K562 (cell line): ENCODE measurements at regions not wholly inside any gene's neighbourhood (a gene's known extent, or its start where the extent isn't known, plus 50 kb on each side); places are given as distances from the start of the nearest gene placed in this dataset.

Source experiments
- ATAC-seq: fragments of 200-7000 bp; cut with Tn5 transposase; 3 replicates; pipeline ENCODE4 v1.9.1; 2020; ENCODE audit warnings: moderate library complexity
- BruUV-seq: library from RNA; stranded (reverse); fragments of 400-500 nt; replicated peaks from 2 replicates; lab custom pipeline; 2021; lab: Mats Ljungman, UMichigan
- CTCF ChIA-PET: fragments of 300-600 bp; formaldehyde crosslinking; extraction: SDS; loops from one replicate; lab custom pipeline; 2021; ENCODE audit warnings: low intra/inter-chr PET ratio; lab: Yijun Ruan, JAX
- POLR2A ChIA-PET: fragments of 300-600, 350-650 bp; sonication (Branson Sonifier 250); formaldehyde crosslinking; extraction: SDS; loops from one replicate; lab custom pipeline; 2021; ENCODE audit warnings: antibody characterized with exemption, inconsistent platforms; lab: Yijun Ruan, JAX
- DNase-seq, 4 experiments: peaks; one replicate each; pipeline versions ENCODE4 v3.0.0 to v3.0.0-alpha.2; 2011 to 2018; ENCODE audit warnings: low spot score in 3 of 4, mixed read lengths in 3 of 4; ENCODE audit errors: extremely low read depth in 1 of 4
- FAIRE-seq: peaks from 2 replicates; lab custom pipeline; 2011; peaks lifted over from hg19 to GRCh38; lab: Jason Lieb, UNC
- H2AFZ ChIP-seq: 2 replicates; pipeline ENCODE4 v1.6.0; 2011; ENCODE audit warnings: low read depth, low read length, control low read depth, inconsistent platforms
- H3K27ac ChIP-seq: fragments of 200-600 bp; 3 replicates; pipeline ENCODE4 v1.8.0; 2011; ENCODE audit warnings: low read depth, mild to moderate bottlenecking, control low read depth, inconsistent platforms, low read length, moderate library complexity, mixed read lengths; ENCODE audit errors: extremely low read depth
- H3K27me3 ChIP-seq, 2 experiments: fragments of 300-600 bp in 1 of 2; 2 replicates in 1 of 2; 3 replicates in 1 of 2; pipeline versions ENCODE4 v1.6.0 to v1.8.0; 2011; ENCODE audit warnings: inconsistent platforms in 2 of 2, low read length in 2 of 2, mild to moderate bottlenecking in 1 of 2, mixed read lengths in 1 of 2, moderate library complexity in 1 of 2; ENCODE audit not compliant: control insufficient read depth in 2 of 2, insufficient read depth in 2 of 2
- H3K36me3 ChIP-seq: fragments of 300-600 bp; 3 replicates; pipeline ENCODE4 v1.8.0; 2011; ENCODE audit warnings: mild to moderate bottlenecking, low read length, inconsistent platforms; ENCODE audit not compliant: control insufficient read depth, insufficient read depth
- H3K4me1 ChIP-seq, 2 experiments: fragments of 200-600 bp in 1 of 2; replicated peaks in 1 of 2; 2 replicates in 1 of 2; 3 replicates in 1 of 2; pipeline versions ENCODE4 v1.5.1 to v1.8.0; 2011; ENCODE audit warnings: inconsistent platforms in 2 of 2, low read length in 2 of 2, mild to moderate bottlenecking in 1 of 2, mixed read lengths in 1 of 2, moderate library complexity in 1 of 2; ENCODE audit not compliant: control insufficient read depth in 2 of 2, insufficient read depth in 2 of 2
- H3K4me2 ChIP-seq: 2 replicates; pipeline ENCODE4 v1.6.1; 2011; ENCODE audit warnings: low read length, control low read depth, inconsistent platforms, mixed read lengths; ENCODE audit not compliant: insufficient read depth
- H3K4me3 ChIP-seq: fragments of 200-600 bp; sonication (generic), shearing (Covaris generic); 2 replicates; pipeline ENCODE4 v1.5.1; 2016; ENCODE audit warnings: control low read depth, inconsistent platforms
- H3K79me2 ChIP-seq: fragments of 200-600 bp; 3 replicates; pipeline ENCODE4 v1.8.0; 2011; ENCODE audit warnings: low read length, inconsistent platforms; ENCODE audit not compliant: control insufficient read depth, insufficient read depth
- H3K9ac ChIP-seq, 2 experiments: 2 replicates each; pipeline versions ENCODE4 v1.6.0 to v1.6.1; 2011; ENCODE audit warnings: low read depth in 2 of 2, low read length in 2 of 2, control low read depth in 1 of 2, inconsistent platforms in 1 of 2, mild to moderate bottlenecking in 1 of 2, mixed read lengths in 1 of 2; ENCODE audit not compliant: insufficient read depth in 1 of 2
- H3K9me1 ChIP-seq: one replicate; pipeline ENCODE4 v1.6.0; 2011; ENCODE audit warnings: inconsistent platforms, mild to moderate bottlenecking, low read length, moderate library complexity; ENCODE audit not compliant: control insufficient read depth, insufficient read depth
- H3K9me3 ChIP-seq: replicated peaks from 2 replicates; pipeline ENCODE4 v1.5.1; 2011; ENCODE audit warnings: low read depth, low read length, inconsistent platforms; ENCODE audit not compliant: control insufficient read depth, insufficient read depth
- H4K20me1 ChIP-seq: replicated peaks from 2 replicates; pipeline ENCODE4 v1.6.1; 2011; ENCODE audit warnings: low read length, inconsistent platforms, mixed read lengths; ENCODE audit not compliant: control insufficient read depth, insufficient read depth
- BACH1 ChIP-seq: fragments of 200-800 bp; sonication (Bioruptor generic); IDR thresholded peaks from 2 replicates; pipeline ENCODE4 v1.6.1; 2016; ENCODE audit warnings: missing genetic modification characterization, missing compliant biosample characterization
- BDP1 ChIP-seq: IDR thresholded peaks from 3 replicates; pipeline ENCODE4 v1.6.1; 2011; ENCODE audit not compliant: insufficient read length, insufficient read depth
- BRD9 ChIP-seq: fragments of 450-650 bp; IDR thresholded peaks from 2 replicates; pipeline ENCODE4 v1.6.1; 2018; ENCODE audit warnings: low read depth; ENCODE audit not compliant: partially characterized antibody
- CREM ChIP-seq: IDR thresholded peaks from 2 replicates; pipeline ENCODE4 v1.6.1; 2014; ENCODE audit warnings: antibody characterized with exemption, low read depth
- FOSL1 ChIP-seq: fragments of 200-800 bp; sonication (Bioruptor generic); conservative IDR thresholded peaks from 2 replicates; pipeline ENCODE4 v1.6.1; 2016; ENCODE audit warnings: missing genetic modification characterization, missing compliant biosample characterization
- GTF2F1 ChIP-seq: IDR thresholded peaks from 2 replicates; pipeline ENCODE4 v1.6.1; 2011; ENCODE audit warnings: low read depth, low read length, improper control_type of control experiment
- MTA1 ChIP-seq: fragments of 450-650 bp; IDR thresholded peaks from 2 replicates; pipeline ENCODE4 v1.6.1; 2017; ENCODE audit warnings: borderline replicate concordance
- RAD51 ChIP-seq: fragments of 450-650 bp; IDR thresholded peaks from 2 replicates; pipeline ENCODE4 v1.7.1; 2016; ENCODE audit warnings: low read depth, mild to moderate bottlenecking, borderline replicate concordance
- RCOR1 ChIP-seq, 2 experiments: IDR thresholded peaks; 2 replicates each; pipeline ENCODE4 v1.6.1; 2012; ENCODE audit warnings: low read depth in 2 of 2, low read length in 2 of 2, borderline replicate concordance in 1 of 2, improper control_type of control experiment in 1 of 2
- ZNF316 ChIP-seq: fragments of 450-650 bp; IDR thresholded peaks from 2 replicates; pipeline ENCODE4 v1.6.1; 2016
- WGBS: fragments of 100-300 bp; shearing (Covaris generic); methylation state at CpG from one replicate; pipeline ENCODE4 v1.1.6; 2016; ENCODE audit warnings: low coverage, mixed read lengths; ENCODE audit not compliant: insufficient coverage; ENCODE audit errors: missing lambda C conversion rate; 5-methylcytosine and 5-hydroxymethylcytosine counted together
- in situ Hi-C: fragments of 300-500 bp; cut with MboI; formaldehyde crosslinking; loops from 4 replicates; pipeline ENCODE4 v1.15.0; 2018; ENCODE audit warnings: inconsistent platforms, mixed read lengths
- intact Hi-C: fragments of 100-400 bp; cut with micrococcal nuclease; formaldehyde crosslinking; loops from 2 replicates; pipeline ENCODE4 v1.14.2; 2022

DNA sequence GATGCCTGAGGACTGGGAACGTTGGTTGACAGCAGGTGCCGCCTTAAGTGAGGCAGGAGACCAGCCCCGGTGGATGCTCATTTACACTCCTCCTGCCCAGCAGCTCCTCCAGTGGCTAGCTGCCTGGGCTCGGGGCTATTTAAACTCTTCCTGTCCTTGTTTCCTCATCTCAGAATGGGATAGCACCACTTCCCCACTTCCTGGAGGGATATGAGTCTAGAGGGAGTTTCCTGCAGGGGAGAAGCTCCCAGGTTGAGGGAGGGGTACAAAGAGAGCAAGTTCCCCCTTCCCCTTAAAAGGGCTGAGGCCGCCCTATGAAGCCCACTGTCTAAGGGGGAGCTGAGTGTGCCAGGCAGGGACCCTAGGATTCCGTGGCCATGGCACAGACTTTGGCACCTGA, 311.2 kb downstream of the AACS start:
- ChIA-PET CTCF (no interaction called here), POLR2A (no interaction called here)
- DNase-seq: no peak
- BruUV-seq: no TSS peak
- FAIRE-seq: no peak
- H3K79me2 ChIP-seq: no peaks in the 10 kb centered on the region
- H3K4me2 ChIP-seq: no peak overlapping the region
- no peak for TF ChIP-seq GTF2F1
- no peak for TF ChIP-seq BDP1
- no peak for TF ChIP-seq FOSL1 (tag)
- no peak for TF ChIP-seq RAD51
- TF ChIP-seq BACH1 (tag): no peak
- no peak for TF ChIP-seq ZNF316
- no peak for TF ChIP-seq BRD9
- no peak for TF ChIP-seq CREM
- no peak for TF ChIP-seq RCOR1 (IDR thresholded peaks at IDR 0.05; ENCODE audit: borderline replicate concordance in 1 of 2, low read depth in 2 of 2, low read length in 2 of 2)
- no peak for TF ChIP-seq MTA1
- no peak overlapping the region for H3K9ac ChIP-seq
- in situ Hi-C loops (no loop called here), intact Hi-C loops (no loop called here)
- ATAC-seq: no peak
- no peaks in the 10 kb centered on the region for H3K9me1 ChIP-seq
- H2AFZ ChIP-seq: no peak overlapping the region
- H3K4me3 ChIP-seq: no peak overlapping the region
- no peaks in the 10 kb centered on the region for H4K20me1 ChIP-seq
- H3K27ac ChIP-seq: no peak overlapping the region
- WGBS: 2% methylated on average over 6 of the region's 6 CpGs
- H3K9me3 ChIP-seq: no peaks in the 10 kb centered on the region
- no peaks in the 10 kb centered on the region for H3K4me1 ChIP-seq
- H3K36me3 ChIP-seq: no peaks in the 10 kb centered on the region
- H3K27me3 ChIP-seq: peaks cover 0 to 2% of the 10 kb centered on the region in 2 experiments; a peak in 1 of 5 replicates
